A549 (cell line): ENCODE measurements at regions not wholly inside any gene's neighbourhood (a gene's known extent, or its start where the extent isn't known, plus 50 kb on each side); places are given as distances from the start of the nearest gene placed in this dataset.
"Not testable (repeated sequence)": the region's sequence is repeated elsewhere in the genome, so short reads cannot be mapped to it uniquely, and the experiment has no call there.

Source experiments
- ATAC-seq, 2 experiments: fragments of 200-7000 bp in 1 of 2; fragments of >200 bp in 1 of 2; cut with Nextera tagmentation in 1 of 2; cut with Tn5 transposase in 1 of 2; 3 replicates each; pipeline versions ENCODE4 v1.8.0 to v1.9.1; 2018 to 2020; ENCODE audit warnings: mild to moderate bottlenecking in 1 of 2, moderate library complexity in 1 of 2
- CTCF ChIA-PET: fragments of 300-600 bp; sonication (Branson Sonifier 250); formaldehyde crosslinking; extraction: SDS; loops from one replicate; lab custom pipeline; 2021; ENCODE audit warnings: antibody characterized with exemption, inconsistent platforms; lab: Yijun Ruan, JAX
- POLR2A ChIA-PET: fragments of 350-600 bp; formaldehyde crosslinking; extraction: SDS; loops from one replicate; lab custom pipeline; 2021; ENCODE audit warnings: antibody characterized with exemption, inconsistent platforms; lab: Yijun Ruan, JAX
- DNase-seq, 2 experiments: peaks; one replicate each; pipeline versions ENCODE4 v3.0.0 to v3.0.0-alpha.2; 2011 to 2016; ENCODE audit warnings: low read depth in 1 of 2, low spot score in 1 of 2
- FAIRE-seq: peaks from 2 replicates; lab custom pipeline; 2011; peaks lifted over from hg19 to GRCh38; lab: Jason Lieb, UNC
- H3K27ac ChIP-seq, 2 experiments: fragments of >200 bp; sonication (Bioruptor Twin); formaldehyde crosslinking; 3 replicates each; pipeline ENCODE4 v1.5.1; 2016 to 2017
- H3K4me1 ChIP-seq: fragments of >200 bp; sonication (Bioruptor Twin); formaldehyde crosslinking; 3 replicates; pipeline ENCODE4 v1.6.1; 2016
- H3K4me2 ChIP-seq: fragments of >200 bp; sonication (Bioruptor Twin); formaldehyde crosslinking; 3 replicates; pipeline ENCODE4 v1.6.1; 2016
- H3K4me3 ChIP-seq: fragments of >200 bp; sonication (Bioruptor Twin); formaldehyde crosslinking; 3 replicates; pipeline ENCODE4 v1.5.1; 2016
- H3K9me3 ChIP-seq: fragments of >200 bp; sonication (Bioruptor Twin); formaldehyde crosslinking; 3 replicates; pipeline ENCODE4 v1.6.1; 2016
- BCL3 ChIP-seq: fragments of >200 bp; sonication (Bioruptor Twin); formaldehyde crosslinking; IDR thresholded peaks from 3 replicates; pipeline ENCODE4 v1.6.1; 2016
- BHLHE40 ChIP-seq: IDR thresholded peaks from 2 replicates; pipeline ENCODE4 v1.6.1; 2012; ENCODE audit warnings: low read depth, low read length, inconsistent platforms
- CBX2 ChIP-seq: fragments of 200-600 bp; sonication (generic); IDR thresholded peaks from 2 replicates; pipeline ENCODE4 v1.6.1; 2016; ENCODE audit warnings: low read depth, mild to moderate bottlenecking, borderline replicate concordance
- CBX8 ChIP-seq: fragments of 200-600 bp; sonication (generic); IDR thresholded peaks from 2 replicates; pipeline ENCODE4 v1.6.1; 2016
- CHD4 ChIP-seq: fragments of 200-600 bp; sonication (generic); IDR thresholded peaks from 2 replicates; pipeline ENCODE4 v1.6.1; 2016; ENCODE audit warnings: antibody characterized with exemption, mild to moderate bottlenecking, borderline replicate concordance
- ELK1 ChIP-seq: fragments of 150-350 bp; IDR thresholded peaks from 2 replicates; pipeline ENCODE4 v1.6.1; 2014; ENCODE audit warnings: low read depth, mild to moderate bottlenecking, low read length
- FOSB ChIP-seq: fragments of 250-450 bp; sonication (Bioruptor Pico); IDR thresholded peaks from 2 replicates; pipeline ENCODE4 v1.5.0; 2020; ENCODE audit warnings: mild to moderate bottlenecking, moderate library complexity
- FOSL2 ChIP-seq, 2 experiments: fragments of 450-650 bp in 1 of 2; fragments of >200 bp in 1 of 2; sonication (Bioruptor Twin) in 1 of 2; formaldehyde crosslinking; IDR thresholded peaks; 2 replicates each; pipeline versions ENCODE4 v1.5.0 to v1.6.1; 2016 to 2020; ENCODE audit warnings: mild to moderate bottlenecking in 1 of 2, moderate library complexity in 1 of 2
- HDAC2 ChIP-seq: fragments of 200-600 bp; sonication (generic); IDR thresholded peaks from 2 replicates; pipeline ENCODE4 v1.6.1; 2016
- HOXA7 ChIP-seq: fragments of 250-450 bp; sonication (Bioruptor Pico); IDR thresholded peaks from 2 replicates; pipeline ENCODE4 v1.5.0; 2020; ENCODE audit warnings: mild to moderate bottlenecking, moderate library complexity
- HOXB13 ChIP-seq: fragments of 250-450 bp; sonication (Bioruptor Pico); IDR thresholded peaks from 2 replicates; pipeline ENCODE4 v1.5.0; 2020; ENCODE audit warnings: low read depth, mild to moderate bottlenecking, moderate library complexity
- HOXB5 ChIP-seq: fragments of 250-450 bp; sonication (Bioruptor Pico); IDR thresholded peaks from 2 replicates; pipeline ENCODE4 v1.5.0; 2020; ENCODE audit warnings: mild to moderate bottlenecking, moderate library complexity
- JUNB ChIP-seq: fragments of >200 bp; sonication (Bioruptor Twin); formaldehyde crosslinking; IDR thresholded peaks from 2 replicates; pipeline ENCODE4 v1.6.1; 2016
- KDM5A ChIP-seq: fragments of 200-600 bp; sonication (generic); IDR thresholded peaks from 2 replicates; pipeline ENCODE4 v1.6.1; 2016; ENCODE audit warnings: antibody characterized with exemption, mild to moderate bottlenecking
- MAFK ChIP-seq: fragments of 450-650 bp; IDR thresholded peaks from 2 replicates; pipeline ENCODE4 v1.6.1; 2014; ENCODE audit not compliant: partially characterized antibody
- MAZ ChIP-seq: fragments of 150-350 bp; IDR thresholded peaks from 2 replicates; pipeline ENCODE4 v1.6.1; 2014; ENCODE audit warnings: antibody characterized with exemption, low read depth, low read length, borderline replicate concordance
- NFE2L2 ChIP-seq: fragments of 150-350 bp; conservative IDR thresholded peaks from 2 replicates; pipeline ENCODE4 v1.6.1; 2014; ENCODE audit warnings: low read length
- NPAS2 ChIP-seq: fragments of 250-450 bp; sonication (Bioruptor Pico); IDR thresholded peaks from 2 replicates; pipeline ENCODE4 v1.8.0; 2022; ENCODE audit warnings: mild to moderate bottlenecking, moderate library complexity, borderline replicate concordance
- NR3C1 ChIP-seq: fragments of >200 bp; sonication (Bioruptor Twin); formaldehyde crosslinking; IDR thresholded peaks from 3 replicates; pipeline ENCODE4 v1.6.1; 2017
- PBX3 ChIP-seq: IDR thresholded peaks from 2 replicates; pipeline ENCODE4 v1.6.1; 2012
- POLR2AphosphoS2 ChIP-seq: conservative IDR thresholded peaks from 2 replicates; pipeline ENCODE4 v1.6.1; 2012; ENCODE audit warnings: low read length, improper control_type of control experiment, inconsistent platforms
- RAD21 ChIP-seq, 2 experiments: fragments of >200 bp in 1 of 2; sonication (Bioruptor Twin) in 1 of 2; formaldehyde crosslinking in 1 of 2; IDR thresholded peaks in 1 of 2; conservative IDR thresholded peaks in 1 of 2; 2 replicates in 1 of 2; 3 replicates in 1 of 2; pipeline ENCODE4 v1.6.1; 2012 to 2018; ENCODE audit warnings: inconsistent platforms in 1 of 2
- RNF2 ChIP-seq: fragments of 200-600 bp; sonication (generic); IDR thresholded peaks from 2 replicates; pipeline ENCODE4 v1.6.1; 2016; ENCODE audit warnings: low read depth, mild to moderate bottlenecking, antibody characterized with exemption, moderate library complexity, borderline replicate concordance
- SMC3 ChIP-seq: fragments of >200 bp; sonication (Bioruptor Twin); formaldehyde crosslinking; IDR thresholded peaks from 3 replicates; pipeline ENCODE4 v1.6.1; 2018; ENCODE audit warnings: inconsistent platforms
- TFCP2L1 ChIP-seq: fragments of 250-450 bp; sonication (Bioruptor Pico); IDR thresholded peaks from 2 replicates; pipeline ENCODE4 v1.5.0; 2021; ENCODE audit warnings: mild to moderate bottlenecking
- USF2 ChIP-seq: fragments of 450-650 bp; IDR thresholded peaks from 2 replicates; pipeline ENCODE4 v1.6.1; 2014; ENCODE audit warnings: antibody characterized with exemption
- ZSCAN20 ChIP-seq: fragments of 250-450 bp; sonication (Bioruptor Pico); IDR thresholded peaks from 2 replicates; pipeline ENCODE4 v1.8.0; 2022; ENCODE audit warnings: mild to moderate bottlenecking, moderate library complexity
- WGBS: methylation state at CpG from one replicate; pipeline ENCODE4 v1.1.6; 2017; ENCODE audit errors: missing lambda C conversion rate; 5-methylcytosine and 5-hydroxymethylcytosine counted together

- ChIA-PET CTCF (no interaction called here), POLR2A (no interaction called here)
- FAIRE-seq: no peak
- Histone ChIP-seq H3K4me1 (no peaks in the 10 kb centered on the region), H3K4me3 (no peak overlapping the region), H3K9me3 (no peaks in the 10 kb centered on the region), H3K27ac (no peak overlapping the region), H3K4me2 (no peak overlapping the region)
- DNase-seq: no peak
- ATAC-seq: no peak
- TF ChIP-seq RNF2 (no peak), HOXB5 (CRISPR knock-in tag) (no peak), USF2 (no peak), NFE2L2 (no peak)
- WGBS: 38% methylated on average over 6 of the region's 6 CpGs
Measured at GRCh38 chr1:222377428-222378088, 170.3 kb downstream of the HHIPL2 start.

GRCh38 chr1:222376791-222377190 is 171.1 kb downstream of the HHIPL2 start:
- WGBS: 32% methylated on average over 1 of the region's 1 CpG

GRCh38 chr1:222375701-222376100 is 172.2 kb downstream of the HHIPL2 start:
- Histone ChIP-seq H3K27ac (no peak overlapping the region), H3K9me3 (no peaks in the 10 kb centered on the region), H3K4me2 (no peak overlapping the region), H3K4me1 (0 out of 3 replicates have a peak, but pooled peaks cover 1% of the 10 kb centered on the region), H3K4me3 (no peak overlapping the region)
- ATAC-seq: no peak
- DNase-seq: no peak
- no peak for FAIRE-seq
- ChIA-PET POLR2A (no interaction called here), CTCF (interaction anchor here (0.8 kb wide), 1 partner anchor 1551 kb away, joined by 3 read pairs; no protein-coding TSS in a partner anchor)
- TF ChIP-seq FOSL2 (IDR thresholded peaks at IDR 0.05) (no peak), FOSL2 (CRISPR knock-in tag; IDR thresholded peaks at IDR 0.05) (no peak), ELK1 (no peak), NR3C1 (no peak), BHLHE40 (no peak), CBX2 (no peak), CBX8 (no peak), ZSCAN20 (CRISPR knock-in tag) (no peak), MAZ (no peak), HOXA7 (CRISPR knock-in tag) (no peak), FOSB (CRISPR knock-in tag) (no peak), JUNB (no peak), HOXB13 (CRISPR knock-in tag) (no peak)
- WGBS: 92% methylated on average over 2 of the region's 2 CpGs

More at GRCh38 chr1:222376791-222377190, 171.1 kb downstream of the HHIPL2 start:
- FAIRE-seq, H3K9me3 ChIP-seq, POLR2A ChIA-PET, CTCF ChIA-PET, H3K4me2 ChIP-seq, H3K27ac ChIP-seq, H3K4me3 ChIP-seq, ATAC-seq, H3K4me1 ChIP-seq, DNase-seq: not testable (repeated sequence)

- no peak for DNase-seq
- no peaks in the 10 kb centered on the region for H3K9me3 ChIP-seq
- 0 out of 3 replicates have a peak, but pooled peaks cover 6% of the 10 kb centered on the region for H3K4me1 ChIP-seq
- ChIA-PET CTCF (no interaction called here), POLR2A (no interaction called here)
- no peak overlapping the region for H3K27ac ChIP-seq
- no peak overlapping the region for H3K4me3 ChIP-seq
- ATAC-seq: no peak
- H3K4me2 ChIP-seq: no peak overlapping the region
- 10% methylated on average over 7 of the region's 7 CpGs for WGBS
- no peak for FAIRE-seq
- TF ChIP-seq HOXB5 (CRISPR knock-in tag) (no peak), FOSL2 (IDR thresholded peaks at IDR 0.05) (no peak), FOSL2 (CRISPR knock-in tag; IDR thresholded peaks at IDR 0.05) (no peak), BCL3 (no peak), POLR2AphosphoS2 (no peak), CHD4 (no peak), PBX3 (no peak), KDM5A (no peak), MAFK (no peak), RAD21 (conservative IDR thresholded peaks at IDR 0.05 in 1 of 2, IDR thresholded peaks at IDR 0.05 in 1 of 2) (no peak), TFCP2L1 (CRISPR knock-in tag) (no peak), NPAS2 (CRISPR knock-in tag) (no peak), SMC3 (no peak), HDAC2 (no peak)
Measured at GRCh38 chr1:222373831-222374602, 173.9 kb downstream of the HHIPL2 start.
